SK-N-SH treated with all-trans-retinoic acid at 6 μM for 48 hours (cell line): ENCODE measurements at regions not wholly inside any gene's neighbourhood (a gene's known extent, or its start where the extent isn't known, plus 50 kb on each side); places are given as distances from the start of the nearest gene placed in this dataset.

ENCODE experiments used
- ATAC-seq: fragments of 200-7000 bp; cut with Tn5 transposase; 3 replicates; pipeline ENCODE4 v1.9.1; 2020; ENCODE audit warnings: mild to moderate bottlenecking, moderate library complexity
- BACH2 ChIP-seq: fragments of 250-450 bp; sonication (Bioruptor Pico); IDR thresholded peaks from 2 replicates; pipeline ENCODE4 v1.9.0; 2021; ENCODE audit warnings: mild to moderate bottlenecking, borderline replicate concordance
- CSRNP3 ChIP-seq: fragments of 250-450 bp; sonication (Bioruptor Pico); IDR thresholded peaks from 2 replicates; pipeline ENCODE4 v1.5.1; 2021; ENCODE audit warnings: mild to moderate bottlenecking, moderate library complexity
- GLIS3 ChIP-seq: fragments of 250-450 bp; sonication (Bioruptor Pico); IDR thresholded peaks from 2 replicates; pipeline ENCODE4 v1.5.0; 2020; ENCODE audit warnings: mild to moderate bottlenecking, moderate library complexity
- ISL1 ChIP-seq: fragments of 250-450 bp; sonication (Bioruptor Pico); IDR thresholded peaks from 2 replicates; pipeline ENCODE4 v2.1.2; 2022; ENCODE audit warnings: mild to moderate bottlenecking, moderate library complexity
- OSR1 ChIP-seq: fragments of 250-450 bp; sonication (Bioruptor Pico); IDR thresholded peaks from 2 replicates; pipeline ENCODE4 v1.8.0; 2022; ENCODE audit warnings: moderate library complexity, mild to moderate bottlenecking, inconsistent platforms
- PPARA ChIP-seq: fragments of 250-450 bp; sonication (Bioruptor Pico); IDR thresholded peaks from 2 replicates; pipeline ENCODE4 v1.5.0; 2020; ENCODE audit warnings: mild to moderate bottlenecking, borderline replicate concordance
- RARB ChIP-seq: fragments of 250-450 bp; sonication (Bioruptor Pico); IDR thresholded peaks from 2 replicates; pipeline ENCODE4 v1.8.0; 2021; ENCODE audit warnings: mild to moderate bottlenecking, moderate library complexity
- SNAI2 ChIP-seq: fragments of 250-450 bp; sonication (Bioruptor Pico); IDR thresholded peaks from 2 replicates; pipeline ENCODE4 v1.5.0; 2020; ENCODE audit warnings: mild to moderate bottlenecking, moderate library complexity
- TCF4 ChIP-seq: fragments of 250-450 bp; sonication (Bioruptor Pico); IDR thresholded peaks from 2 replicates; pipeline ENCODE4 v1.8.0; 2021; ENCODE audit warnings: mild to moderate bottlenecking, moderate library complexity, borderline replicate concordance
- TOX ChIP-seq: fragments of 250-450 bp; sonication (Bioruptor Pico); IDR thresholded peaks from 2 replicates; pipeline ENCODE4 v1.8.0; 2021; ENCODE audit warnings: mild to moderate bottlenecking, moderate library complexity, borderline replicate concordance
- TSHZ2 ChIP-seq: fragments of 250-450 bp; sonication (Bioruptor Pico); IDR thresholded peaks from 2 replicates; pipeline ENCODE4 v1.5.0; 2020; ENCODE audit warnings: mild to moderate bottlenecking, moderate library complexity
- ZC3H10 ChIP-seq: fragments of 250-450 bp; sonication (Bioruptor Pico); IDR thresholded peaks from 2 replicates; pipeline ENCODE4 v1.5.1; 2021; ENCODE audit warnings: mild to moderate bottlenecking, moderate library complexity
- ZFP30 ChIP-seq: fragments of 450-650 bp; formaldehyde crosslinking; IDR thresholded peaks from 2 replicates; pipeline ENCODE4 v1.5.0; 2022; ENCODE audit warnings: mild to moderate bottlenecking, moderate library complexity
- ZNF565 ChIP-seq: fragments of 450-650 bp; formaldehyde crosslinking; conservative IDR thresholded peaks from 2 replicates; pipeline ENCODE4 v1.5.0; 2020; ENCODE audit warnings: low read depth, mild to moderate bottlenecking, moderate library complexity
- ZNF70 ChIP-seq: fragments of 450-650 bp; formaldehyde crosslinking; IDR thresholded peaks from 2 replicates; pipeline ENCODE4 v1.5.0; 2020; ENCODE audit warnings: mild to moderate bottlenecking, moderate library complexity
- ZNF8 ChIP-seq: fragments of 450-650 bp; formaldehyde crosslinking; IDR thresholded peaks from 2 replicates; pipeline ENCODE4 v1.5.0; 2020; ENCODE audit warnings: mild to moderate bottlenecking, moderate library complexity
- TF ChIP-seq, protein P1 (sequence below): fragments of 250-450 bp; sonication (Bioruptor Pico); IDR thresholded peaks from 2 replicates; pipeline ENCODE4 v1.8.0; 2021; ENCODE audit warnings: low read depth, mild to moderate bottlenecking, moderate library complexity, borderline replicate concordance
- TF ChIP-seq, protein P2 (sequence below): fragments of 250-450 bp; sonication (Bioruptor Pico); IDR thresholded peaks from 2 replicates; pipeline ENCODE4 v1.8.0; 2020; ENCODE audit warnings: mild to moderate bottlenecking, moderate library complexity, borderline replicate concordance

- TF ChIP-seq ISL1 (CRISPR knock-in tag): no peak
- no peak for TF ChIP-seq ZNF8
- TF ChIP-seq ZFP30 (CRISPR knock-in tag): no peak
- TF ChIP-seq TOX (CRISPR knock-in tag): no peak
- no peak for TF ChIP-seq ZNF70
- no peak for TF ChIP-seq TSHZ2 (CRISPR knock-in tag)
- TF ChIP-seq BACH2 (CRISPR knock-in tag): no peak
- ATAC-seq: no peak
Measured at GRCh38 chr20:39767352-39767751, 805.2 kb downstream of the DHX35 start.

- TF ChIP-seq RARB (CRISPR knock-in tag): no peak
- TF ChIP-seq CSRNP3 (CRISPR knock-in tag): no peak
- no peak for TF ChIP-seq ZFP30 (CRISPR knock-in tag)
- no peak for TF ChIP-seq ZNF8
- no peak for ATAC-seq
Measured at GRCh38 chr20:39766333-39766732, 804.2 kb downstream of the DHX35 start.

DNA sequence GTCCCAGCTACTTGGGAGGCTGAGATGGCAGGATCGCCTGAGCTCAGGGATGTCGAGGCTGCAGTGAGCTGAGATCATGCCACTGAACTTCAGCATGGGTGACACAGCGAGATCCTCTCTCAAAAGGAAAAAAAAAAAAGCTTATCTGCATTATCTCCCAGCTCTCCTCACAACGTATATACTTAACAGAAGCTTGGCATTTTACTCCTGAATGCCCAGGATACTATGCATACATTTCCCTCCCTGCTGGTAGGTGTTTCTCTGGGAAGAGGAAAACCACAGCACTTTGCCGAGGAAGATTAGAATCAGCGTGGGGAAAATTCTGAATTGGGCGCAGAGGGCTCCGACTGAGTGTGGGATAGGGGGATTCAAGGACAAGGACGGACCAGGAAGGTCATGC lies 800.6 kb downstream of the DHX35 start:
- no peak for ATAC-seq
- no peak for TF ChIP-seq PPARA (CRISPR knock-in tag)
- no peak for TF ChIP-seq ZC3H10 (CRISPR knock-in tag)
- TF ChIP-seq, protein P1, sequence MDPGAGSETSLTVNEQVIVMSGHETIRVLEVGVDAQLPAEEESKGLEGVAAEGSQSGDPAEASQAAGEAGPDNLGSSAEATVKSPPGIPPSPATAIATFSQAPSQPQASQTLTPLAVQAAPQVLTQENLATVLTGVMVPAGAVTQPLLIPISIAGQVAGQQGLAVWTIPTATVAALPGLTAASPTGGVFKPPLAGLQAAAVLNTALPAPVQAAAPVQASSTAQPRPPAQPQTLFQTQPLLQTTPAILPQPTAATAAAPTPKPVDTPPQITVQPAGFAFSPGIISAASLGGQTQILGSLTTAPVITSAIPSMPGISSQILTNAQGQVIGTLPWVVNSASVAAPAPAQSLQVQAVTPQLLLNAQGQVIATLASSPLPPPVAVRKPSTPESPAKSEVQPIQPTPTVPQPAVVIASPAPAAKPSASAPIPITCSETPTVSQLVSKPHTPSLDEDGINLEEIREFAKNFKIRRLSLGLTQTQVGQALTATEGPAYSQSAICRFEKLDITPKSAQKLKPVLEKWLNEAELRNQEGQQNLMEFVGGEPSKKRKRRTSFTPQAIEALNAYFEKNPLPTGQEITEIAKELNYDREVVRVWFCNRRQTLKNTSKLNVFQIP (CRISPR knock-in tag): no peak
- TF ChIP-seq SNAI2 (CRISPR knock-in tag): no peak
- no peak for TF ChIP-seq ZNF8
- TF ChIP-seq BACH2 (CRISPR knock-in tag): no peak
- TF ChIP-seq, protein P2, sequence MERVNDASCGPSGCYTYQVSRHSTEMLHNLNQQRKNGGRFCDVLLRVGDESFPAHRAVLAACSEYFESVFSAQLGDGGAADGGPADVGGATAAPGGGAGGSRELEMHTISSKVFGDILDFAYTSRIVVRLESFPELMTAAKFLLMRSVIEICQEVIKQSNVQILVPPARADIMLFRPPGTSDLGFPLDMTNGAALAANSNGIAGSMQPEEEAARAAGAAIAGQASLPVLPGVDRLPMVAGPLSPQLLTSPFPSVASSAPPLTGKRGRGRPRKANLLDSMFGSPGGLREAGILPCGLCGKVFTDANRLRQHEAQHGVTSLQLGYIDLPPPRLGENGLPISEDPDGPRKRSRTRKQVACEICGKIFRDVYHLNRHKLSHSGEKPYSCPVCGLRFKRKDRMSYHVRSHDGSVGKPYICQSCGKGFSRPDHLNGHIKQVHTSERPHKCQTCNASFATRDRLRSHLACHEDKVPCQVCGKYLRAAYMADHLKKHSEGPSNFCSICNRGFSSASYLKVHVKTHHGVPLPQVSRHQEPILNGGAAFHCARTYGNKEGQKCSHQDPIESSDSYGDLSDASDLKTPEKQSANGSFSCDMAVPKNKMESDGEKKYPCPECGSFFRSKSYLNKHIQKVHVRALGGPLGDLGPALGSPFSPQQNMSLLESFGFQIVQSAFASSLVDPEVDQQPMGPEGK (CRISPR knock-in tag): no peak
- no peak for TF ChIP-seq TSHZ2 (CRISPR knock-in tag)
- TF ChIP-seq TCF4 (CRISPR knock-in tag): no peak
- no peak for TF ChIP-seq ZNF565
- no peak for TF ChIP-seq GLIS3 (CRISPR knock-in tag)
- TF ChIP-seq OSR1 (CRISPR knock-in tag): no peak
- TF ChIP-seq, all 23 proteins: peak for 0

GRCh38 chr20:39758876-39759275 lies 796.7 kb downstream of the DHX35 start:
- TF ChIP-seq ISL1 (CRISPR knock-in tag) (no peak), SNAI2 (CRISPR knock-in tag) (no peak), OSR1 (CRISPR knock-in tag) (no peak), ZFP30 (CRISPR knock-in tag) (no peak)
- ATAC-seq: no peak
